ENCODE measurements at regions not wholly inside any gene's neighbourhood (a gene's known extent, or its start where the extent isn't known, plus 50 kb on each side); places are given as distances from the start of the nearest gene placed in this dataset.

DNA sequence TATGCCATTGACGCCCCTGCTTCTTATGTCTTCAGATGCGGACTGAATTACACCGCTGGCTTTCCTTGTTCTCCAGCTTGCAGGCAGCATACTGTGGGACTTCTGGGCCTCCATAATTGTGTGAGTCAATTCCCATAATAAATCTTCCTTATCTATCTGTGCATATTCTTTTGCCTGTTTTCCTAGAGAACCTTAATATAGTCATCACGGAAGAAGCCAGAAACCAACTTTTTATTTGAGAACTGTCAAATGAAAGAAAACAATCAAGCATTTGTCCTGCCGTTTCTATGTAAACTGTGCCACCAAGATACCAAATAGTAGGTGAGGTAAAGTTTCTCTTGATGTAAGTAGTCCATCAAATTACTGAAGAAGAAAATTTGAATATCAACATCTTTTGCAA is 51.8 kb upstream of the B3GALNT1 start:
- no peak for DNase-seq (ENCODE audit: low spot score)

DNA sequence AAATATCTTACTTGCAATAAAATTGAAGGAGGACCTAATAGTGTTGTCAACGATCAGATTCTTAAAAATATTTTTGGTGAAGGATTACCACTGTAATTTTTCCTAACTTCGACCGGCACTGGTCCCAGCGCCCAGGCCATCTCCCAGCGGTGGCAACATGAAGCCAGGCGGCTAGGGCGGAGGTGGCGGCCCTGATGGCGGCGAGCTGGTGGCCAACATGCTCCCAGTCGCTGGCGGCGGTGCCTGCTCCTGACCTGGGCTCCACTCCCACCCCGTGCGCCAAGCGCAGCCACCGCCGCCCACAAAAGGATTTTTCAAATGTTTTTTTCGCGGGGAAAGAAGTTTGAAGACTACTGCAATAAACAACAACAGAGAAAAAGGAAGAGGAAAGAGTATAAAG is 56.5 kb upstream of the B3GALNT1 start:
- DNase-seq (ENCODE audit: low spot score) = no peak

DNA sequence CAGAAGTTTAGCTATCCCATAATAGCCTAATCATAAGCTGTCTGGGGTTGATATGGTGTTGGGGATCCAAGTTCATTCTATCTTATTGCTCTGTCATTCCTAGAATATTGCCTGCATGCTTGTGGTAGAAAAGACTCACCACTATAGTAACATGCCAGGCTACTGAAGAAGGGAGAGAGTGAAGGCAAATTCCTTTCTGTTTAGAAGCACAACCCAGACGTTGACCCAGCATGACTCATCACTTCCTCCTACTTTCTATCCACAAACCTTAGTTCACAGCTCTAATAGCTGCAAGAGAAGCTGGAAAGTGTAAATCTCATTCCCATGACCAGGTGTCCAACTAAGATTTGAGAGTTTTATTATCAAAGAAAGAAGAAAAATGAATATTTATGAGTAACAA is 57.8 kb upstream of the NMD3 start:
- peak; percentile 98 for DNase-seq (ENCODE audit: low spot score)

DNA sequence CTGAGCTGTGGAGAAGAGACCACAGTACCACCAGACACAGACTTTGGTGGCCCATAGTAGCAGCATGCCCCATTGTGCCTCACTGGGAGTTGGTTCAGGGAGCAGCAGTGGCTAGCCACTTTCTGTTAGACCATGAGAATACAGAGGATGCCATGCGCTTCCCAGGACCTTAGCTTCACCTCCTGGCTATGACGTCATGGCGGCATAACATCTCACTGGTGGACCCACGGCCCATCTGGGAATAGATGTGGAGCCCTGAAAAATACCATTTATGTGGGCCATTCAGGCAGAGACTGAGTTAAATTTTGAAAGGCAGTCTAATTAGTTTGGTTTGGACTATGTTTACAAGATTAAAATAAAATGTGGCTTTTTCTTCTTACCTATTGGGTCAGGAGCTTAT is 55.1 kb upstream of the NMD3 start:
- DNase-seq (ENCODE audit: low spot score) = no peak

DNA sequence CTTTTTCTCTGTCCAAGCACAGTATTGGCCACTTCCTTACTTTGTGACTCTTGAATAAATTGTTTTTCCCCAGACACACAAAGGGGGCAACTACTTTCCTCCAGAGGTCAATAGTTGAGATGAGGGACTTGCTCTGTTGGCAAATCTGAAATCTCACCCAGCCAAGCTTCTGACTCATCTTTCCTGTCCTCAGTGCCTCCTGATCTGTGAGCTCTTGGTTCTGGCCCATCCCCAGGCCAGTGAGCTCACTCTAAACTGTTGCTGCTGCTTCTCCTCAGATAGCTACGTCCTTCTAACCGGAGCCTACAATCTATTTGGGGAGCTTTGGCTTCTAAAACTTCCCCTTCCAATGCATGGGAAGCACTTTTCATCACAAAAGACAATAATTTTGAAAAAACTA is 50.0 kb upstream of the NMD3 start:
- peak; percentile 36 for DNase-seq (ENCODE audit: low spot score)
